Panc1 (cell line): ENCODE measurements at regions not wholly inside any gene's neighbourhood (a gene's known extent, or its start where the extent isn't known, plus 50 kb on each side); places are given as distances from the start of the nearest gene placed in this dataset.

Experiments
- ATAC-seq: fragments of 200-7000 bp; cut with Tn5 transposase; 2 replicates; pipeline ENCODE4 v1.9.1; 2020; ENCODE audit warnings: mild to moderate bottlenecking, moderate library complexity
- BruUV-seq: library from RNA; stranded (reverse); fragments of 400-500 nt; replicated peaks from 2 replicates; lab custom pipeline; 2021; lab: Mats Ljungman, UMichigan
- CTCF ChIA-PET: fragments of 300-600 bp; sonication (Branson Sonifier 250); formaldehyde crosslinking; loops from one replicate; lab custom pipeline; 2022; ENCODE audit warnings: antibody characterized with exemption; lab: Charles Lee
- POLR2A ChIA-PET: fragments of 300-600 bp; sonication (Branson Sonifier 250); formaldehyde crosslinking; loops from one replicate; lab custom pipeline; 2022; ENCODE audit warnings: antibody characterized with exemption; lab: Charles Lee
- DNase-seq: peaks from one replicate; pipeline ENCODE4 v3.0.0-alpha.2; 2010; ENCODE audit warnings: low read depth, low spot score
- H3K27ac ChIP-seq: 2 replicates; pipeline ENCODE4 v1.5.1; 2011; ENCODE audit warnings: mild to moderate bottlenecking, low read length, inconsistent platforms
- H3K27me3 ChIP-seq: fragments of 200-500 bp; sonication (Bioruptor generic); 2 replicates; pipeline ENCODE4 v1.6.0; 2014; ENCODE audit warnings: low read length, inconsistent platforms; ENCODE audit not compliant: control insufficient read depth, insufficient read depth
- H3K36me3 ChIP-seq: fragments of 200-500 bp; sonication (Bioruptor generic); 2 replicates; pipeline ENCODE4 v1.5.1; 2014; ENCODE audit warnings: inconsistent platforms, mild to moderate bottlenecking, low read length, moderate library complexity; ENCODE audit not compliant: control insufficient read depth, insufficient read depth
- H3K4me1 ChIP-seq: 2 replicates; pipeline ENCODE4 v1.5.1; 2011; ENCODE audit warnings: inconsistent platforms, mild to moderate bottlenecking, low read length, moderate library complexity; ENCODE audit not compliant: control insufficient read depth, insufficient read depth
- H3K4me3 ChIP-seq, 2 experiments: 2 replicates each; pipeline ENCODE4 v1.5.1; 2011 to 2012; ENCODE audit warnings: low read depth in 2 of 2, low read length in 2 of 2, mild to moderate bottlenecking in 2 of 2, inconsistent platforms in 1 of 2, moderate library complexity in 1 of 2
- H3K9me3 ChIP-seq: fragments of 200-500 bp; sonication (Bioruptor generic); 2 replicates; pipeline ENCODE4 v1.5.1; 2014; ENCODE audit warnings: low read depth, mild to moderate bottlenecking, inconsistent platforms, low read length, moderate library complexity; ENCODE audit not compliant: control insufficient read depth, insufficient read depth
- POLR2AphosphoS5 ChIP-seq: IDR thresholded peaks from 2 replicates; pipeline ENCODE4 v1.6.1; 2012; ENCODE audit warnings: mild to moderate bottlenecking, low read depth, low read length, moderate library complexity
- SIN3A ChIP-seq: IDR thresholded peaks from 2 replicates; pipeline ENCODE4 v1.6.1; 2012; ENCODE audit warnings: low read depth, mild to moderate bottlenecking, low read length, moderate library complexity, borderline replicate concordance; ENCODE audit not compliant: insufficient read depth
- TCF7L2 ChIP-seq: IDR thresholded peaks from 2 replicates; pipeline ENCODE4 v1.6.1; 2011; ENCODE audit warnings: mild to moderate bottlenecking, low read depth, low read length, inconsistent platforms
- in situ Hi-C: cut with HindIII; loops from 2 replicates; pipeline ENCODE4 v1.10.0; 2016; ENCODE audit warnings: low sequenced_read_pairs, low pct_unique_long_range_greater_than_20kb
- intact Hi-C: fragments of 100-400 bp; cut with micrococcal nuclease; formaldehyde crosslinking; loops from one replicate; pipeline ENCODE4 v1.10.0; 2022; ENCODE audit not compliant: unreplicated experiment
- TF ChIP-seq, protein P1 (sequence below): fragments of 450-650 bp; IDR thresholded peaks from 2 replicates; pipeline ENCODE4 v1.5.1; 2017; ENCODE audit warnings: mild to moderate bottlenecking
- TF ChIP-seq, protein P2 (sequence below), 2 experiments: IDR thresholded peaks; 2 replicates each; pipeline ENCODE4 v1.6.1; 2011 to 2012; ENCODE audit warnings: low read depth in 2 of 2, control low read depth in 1 of 2, low read length in 1 of 2, mild to moderate bottlenecking in 1 of 2, moderate library complexity in 1 of 2; ENCODE audit not compliant: insufficient read depth in 1 of 2

DNA sequence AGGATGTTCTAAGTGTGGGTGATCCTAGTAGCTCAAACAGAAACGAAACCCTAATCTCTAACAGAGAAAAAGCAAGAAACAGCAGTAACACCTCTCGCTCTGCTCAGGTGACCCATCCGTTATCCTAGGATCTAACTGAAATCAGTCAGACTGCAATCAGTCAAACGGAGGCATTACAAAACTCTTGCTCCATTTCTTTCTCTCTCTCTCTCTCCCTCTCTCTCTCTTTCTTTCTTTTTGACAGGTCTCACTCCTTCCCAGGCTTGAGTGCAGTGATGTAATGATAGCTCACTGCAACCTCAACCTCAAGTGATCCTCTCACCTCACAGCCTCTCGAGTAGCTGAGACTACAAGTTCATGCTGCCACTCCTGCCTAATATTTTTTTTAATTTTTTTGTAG lies 1283.5 kb upstream of the CELF2 start:
- Histone ChIP-seq H3K9me3 (no peaks in the 10 kb centered on the region), H3K27ac (no peak overlapping the region), H3K4me3 (no peak overlapping the region), H3K4me1 (no peaks in the 10 kb centered on the region), H3K36me3 (no peaks in the 10 kb centered on the region), H3K27me3 (no peaks in the 10 kb centered on the region)
- ATAC-seq (no peak), DNase-seq (no peak)
- ChIA-PET CTCF (no interaction called here), POLR2A (no interaction called here)
- in situ Hi-C loops (no loop called here), intact Hi-C loops (no loop called here)
- TF ChIP-seq, protein P1, sequence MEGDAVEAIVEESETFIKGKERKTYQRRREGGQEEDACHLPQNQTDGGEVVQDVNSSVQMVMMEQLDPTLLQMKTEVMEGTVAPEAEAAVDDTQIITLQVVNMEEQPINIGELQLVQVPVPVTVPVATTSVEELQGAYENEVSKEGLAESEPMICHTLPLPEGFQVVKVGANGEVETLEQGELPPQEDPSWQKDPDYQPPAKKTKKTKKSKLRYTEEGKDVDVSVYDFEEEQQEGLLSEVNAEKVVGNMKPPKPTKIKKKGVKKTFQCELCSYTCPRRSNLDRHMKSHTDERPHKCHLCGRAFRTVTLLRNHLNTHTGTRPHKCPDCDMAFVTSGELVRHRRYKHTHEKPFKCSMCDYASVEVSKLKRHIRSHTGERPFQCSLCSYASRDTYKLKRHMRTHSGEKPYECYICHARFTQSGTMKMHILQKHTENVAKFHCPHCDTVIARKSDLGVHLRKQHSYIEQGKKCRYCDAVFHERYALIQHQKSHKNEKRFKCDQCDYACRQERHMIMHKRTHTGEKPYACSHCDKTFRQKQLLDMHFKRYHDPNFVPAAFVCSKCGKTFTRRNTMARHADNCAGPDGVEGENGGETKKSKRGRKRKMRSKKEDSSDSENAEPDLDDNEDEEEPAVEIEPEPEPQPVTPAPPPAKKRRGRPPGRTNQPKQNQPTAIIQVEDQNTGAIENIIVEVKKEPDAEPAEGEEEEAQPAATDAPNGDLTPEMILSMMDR, result no peak
- TF ChIP-seq POLR2AphosphoS5, result no peak
- no peak for TF ChIP-seq SIN3A
- no TSS peak for BruUV-seq

DNA sequence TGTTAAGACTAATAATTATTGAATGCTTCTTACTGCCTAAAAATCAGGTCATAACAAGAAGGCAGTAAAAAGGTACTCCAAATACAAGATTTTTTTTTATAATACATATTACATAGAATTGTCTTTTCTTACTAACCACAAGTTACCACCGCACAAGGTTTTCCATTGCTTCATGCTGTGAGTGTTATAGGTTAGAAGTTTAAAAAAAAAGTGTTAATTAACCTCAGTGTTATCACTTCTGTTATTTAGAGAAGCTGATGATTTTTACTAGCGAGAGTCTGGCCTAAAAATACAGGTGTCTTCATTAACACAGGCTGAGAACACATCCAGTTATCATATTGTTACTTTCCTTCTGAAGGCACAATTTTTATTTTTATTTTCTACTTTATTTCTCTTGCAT lies 1281.9 kb upstream of the CELF2 start:
- H3K27me3 ChIP-seq, result no peaks in the 10 kb centered on the region
- H3K4me1 ChIP-seq, result no peaks in the 10 kb centered on the region
- in situ Hi-C loops (no loop called here), intact Hi-C loops (no loop called here)
- H3K27ac ChIP-seq, result no peak overlapping the region
- POLR2A ChIA-PET, result no interaction called here
- BruUV-seq, result no TSS peak
- TF ChIP-seq, protein P1, result no peak
- TF ChIP-seq SIN3A, result no peak
- H3K9me3 ChIP-seq, result no peaks in the 10 kb centered on the region
- no peak overlapping the region for H3K4me3 ChIP-seq
- H3K36me3 ChIP-seq, result no peaks in the 10 kb centered on the region
- ATAC-seq (no peak), DNase-seq (no peak)
- CTCF ChIA-PET, result no interaction called here

DNA sequence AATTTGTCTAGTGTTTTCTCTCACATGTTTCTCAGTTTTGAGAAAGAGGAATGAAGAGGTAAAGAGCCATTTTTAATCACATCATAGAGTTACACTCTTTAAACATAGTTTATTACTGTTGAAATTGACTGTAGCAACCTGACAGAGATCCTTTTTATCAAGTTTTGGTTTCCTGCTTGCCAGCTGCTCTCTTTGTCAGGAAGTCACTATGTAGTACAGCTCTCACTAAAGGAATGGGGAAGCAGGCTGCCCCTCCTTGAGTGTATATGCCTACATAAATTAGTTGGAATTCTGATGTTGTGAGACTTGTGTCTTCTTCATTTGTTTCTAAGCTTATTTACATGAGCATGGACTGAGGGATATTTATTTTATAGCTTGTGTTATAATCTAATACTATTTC lies 1274.0 kb upstream of the CELF2 start:
- no peak for DNase-seq
- Histone ChIP-seq H3K4me3 (no peak overlapping the region), H3K27ac (no peak overlapping the region), H3K27me3 (no peaks in the 10 kb centered on the region), H3K4me1 (no peaks in the 10 kb centered on the region), H3K9me3 (no peaks in the 10 kb centered on the region), H3K36me3 (no peaks in the 10 kb centered on the region)
- CTCF ChIA-PET, result no interaction called here
- POLR2A ChIA-PET, result no interaction called here
- intact Hi-C loops (no loop called here), in situ Hi-C loops (no loop called here)
- BruUV-seq, result no TSS peak
- no peak for ATAC-seq
- TF ChIP-seq SIN3A (no peak), POLR2AphosphoS5 (no peak), TCF7L2 (no peak)
- TF ChIP-seq, protein P2, sequence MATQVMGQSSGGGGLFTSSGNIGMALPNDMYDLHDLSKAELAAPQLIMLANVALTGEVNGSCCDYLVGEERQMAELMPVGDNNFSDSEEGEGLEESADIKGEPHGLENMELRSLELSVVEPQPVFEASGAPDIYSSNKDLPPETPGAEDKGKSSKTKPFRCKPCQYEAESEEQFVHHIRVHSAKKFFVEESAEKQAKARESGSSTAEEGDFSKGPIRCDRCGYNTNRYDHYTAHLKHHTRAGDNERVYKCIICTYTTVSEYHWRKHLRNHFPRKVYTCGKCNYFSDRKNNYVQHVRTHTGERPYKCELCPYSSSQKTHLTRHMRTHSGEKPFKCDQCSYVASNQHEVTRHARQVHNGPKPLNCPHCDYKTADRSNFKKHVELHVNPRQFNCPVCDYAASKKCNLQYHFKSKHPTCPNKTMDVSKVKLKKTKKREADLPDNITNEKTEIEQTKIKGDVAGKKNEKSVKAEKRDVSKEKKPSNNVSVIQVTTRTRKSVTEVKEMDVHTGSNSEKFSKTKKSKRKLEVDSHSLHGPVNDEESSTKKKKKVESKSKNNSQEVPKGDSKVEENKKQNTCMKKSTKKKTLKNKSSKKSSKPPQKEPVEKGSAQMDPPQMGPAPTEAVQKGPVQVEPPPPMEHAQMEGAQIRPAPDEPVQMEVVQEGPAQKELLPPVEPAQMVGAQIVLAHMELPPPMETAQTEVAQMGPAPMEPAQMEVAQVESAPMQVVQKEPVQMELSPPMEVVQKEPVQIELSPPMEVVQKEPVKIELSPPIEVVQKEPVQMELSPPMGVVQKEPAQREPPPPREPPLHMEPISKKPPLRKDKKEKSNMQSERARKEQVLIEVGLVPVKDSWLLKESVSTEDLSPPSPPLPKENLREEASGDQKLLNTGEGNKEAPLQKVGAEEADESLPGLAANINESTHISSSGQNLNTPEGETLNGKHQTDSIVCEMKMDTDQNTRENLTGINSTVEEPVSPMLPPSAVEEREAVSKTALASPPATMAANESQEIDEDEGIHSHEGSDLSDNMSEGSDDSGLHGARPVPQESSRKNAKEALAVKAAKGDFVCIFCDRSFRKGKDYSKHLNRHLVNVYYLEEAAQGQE (IDR thresholded peaks at IDR 0.05; ENCODE audit: insufficient read depth in 1 of 2, low read depth in 2 of 2, low read length in 1 of 2), result no peak
- TF ChIP-seq, protein P1, result no peak
